GM19043 (cell line): ENCODE measurements at regions not wholly inside any gene's neighbourhood (a gene's known extent, or its start where the extent isn't known, plus 50 kb on each side); places are given as distances from the start of the nearest gene placed in this dataset.
"Not testable (repeated sequence)": the region's sequence is repeated elsewhere in the genome, so short reads cannot be mapped to it uniquely, and the experiment has no call there.

Experiments used
- ATAC-seq: cut with Tn5 transposase; IDR thresholded peaks from one replicate; pipeline ENCODE4 v1.9.1; 2021; ENCODE audit warnings: low read depth; ENCODE audit not compliant: unreplicated experiment

GRCh38 chr4:148598418-148599207 lies 156.4 kb upstream of the NR3C2 start:
- not testable (repeated sequence) for ATAC-seq

- no peak for ATAC-seq
Observed at GRCh38 chr4:148589182-148589581, 147.0 kb upstream of the NR3C2 start.

GRCh38 chr4:148575577-148575976 lies 133.4 kb upstream of the NR3C2 start:
- no peak for ATAC-seq

- ATAC-seq = no peak
Observed at GRCh38 chr4:148574911-148575310, 132.7 kb upstream of the NR3C2 start.

GRCh38 chr4:148574502-148574901 lies 132.3 kb upstream of the NR3C2 start:
- ATAC-seq = no peak

- no peak for ATAC-seq
Observed at GRCh38 chr4:148574066-148574465, 131.9 kb upstream of the NR3C2 start.

- ATAC-seq = no peak
Observed at GRCh38 chr4:148573296-148573695, 131.1 kb upstream of the NR3C2 start.

- no peak for ATAC-seq
Observed at GRCh38 chr4:148565801-148566200, 123.6 kb upstream of the NR3C2 start.

- no peak for ATAC-seq
Observed at GRCh38 chr4:148563684-148564083, 121.5 kb upstream of the NR3C2 start.

GRCh38 chr4:148561467-148561866 lies 119.3 kb upstream of the NR3C2 start:
- no peak for ATAC-seq

- no peak for ATAC-seq
Observed at GRCh38 chr4:148557793-148558192, 115.6 kb upstream of the NR3C2 start.

GRCh38 chr4:148550788-148551187 lies 108.6 kb upstream of the NR3C2 start:
- ATAC-seq = no peak

GRCh38 chr4:148542922-148543623 lies 100.9 kb upstream of the NR3C2 start:
- no peak for ATAC-seq

GRCh38 chr4:148540622-148541326 lies 98.6 kb upstream of the NR3C2 start:
- no peak for ATAC-seq

GRCh38 chr4:148539387-148539786 lies 97.2 kb upstream of the NR3C2 start:
- ATAC-seq = no peak

- ATAC-seq = not testable (repeated sequence)
Observed at GRCh38 chr4:148533851-148534250, 91.6 kb upstream of the NR3C2 start.

- no peak for ATAC-seq
Observed at GRCh38 chr4:148530114-148530513, 87.9 kb upstream of the NR3C2 start.

- no peak for ATAC-seq
Observed at GRCh38 chr4:148527571-148527970, 85.4 kb upstream of the NR3C2 start.

- no peak for ATAC-seq
Observed at GRCh38 chr4:148522995-148523394, 80.8 kb upstream of the NR3C2 start.

- ATAC-seq = no peak
Observed at GRCh38 chr4:148515248-148515647, 73.0 kb upstream of the NR3C2 start.

GRCh38 chr4:148514581-148514980 lies 72.4 kb upstream of the NR3C2 start:
- ATAC-seq = no peak
